ENCODE measurements at regions not wholly inside any gene's neighbourhood (a gene's known extent, or its start where the extent isn't known, plus 50 kb on each side); places are given as distances from the start of the nearest gene placed in this dataset.
A peak's percentile ranks its signal among the peaks of the same experiment; 100 is the strongest.

- TF ChIP-seq, protein P1, sequence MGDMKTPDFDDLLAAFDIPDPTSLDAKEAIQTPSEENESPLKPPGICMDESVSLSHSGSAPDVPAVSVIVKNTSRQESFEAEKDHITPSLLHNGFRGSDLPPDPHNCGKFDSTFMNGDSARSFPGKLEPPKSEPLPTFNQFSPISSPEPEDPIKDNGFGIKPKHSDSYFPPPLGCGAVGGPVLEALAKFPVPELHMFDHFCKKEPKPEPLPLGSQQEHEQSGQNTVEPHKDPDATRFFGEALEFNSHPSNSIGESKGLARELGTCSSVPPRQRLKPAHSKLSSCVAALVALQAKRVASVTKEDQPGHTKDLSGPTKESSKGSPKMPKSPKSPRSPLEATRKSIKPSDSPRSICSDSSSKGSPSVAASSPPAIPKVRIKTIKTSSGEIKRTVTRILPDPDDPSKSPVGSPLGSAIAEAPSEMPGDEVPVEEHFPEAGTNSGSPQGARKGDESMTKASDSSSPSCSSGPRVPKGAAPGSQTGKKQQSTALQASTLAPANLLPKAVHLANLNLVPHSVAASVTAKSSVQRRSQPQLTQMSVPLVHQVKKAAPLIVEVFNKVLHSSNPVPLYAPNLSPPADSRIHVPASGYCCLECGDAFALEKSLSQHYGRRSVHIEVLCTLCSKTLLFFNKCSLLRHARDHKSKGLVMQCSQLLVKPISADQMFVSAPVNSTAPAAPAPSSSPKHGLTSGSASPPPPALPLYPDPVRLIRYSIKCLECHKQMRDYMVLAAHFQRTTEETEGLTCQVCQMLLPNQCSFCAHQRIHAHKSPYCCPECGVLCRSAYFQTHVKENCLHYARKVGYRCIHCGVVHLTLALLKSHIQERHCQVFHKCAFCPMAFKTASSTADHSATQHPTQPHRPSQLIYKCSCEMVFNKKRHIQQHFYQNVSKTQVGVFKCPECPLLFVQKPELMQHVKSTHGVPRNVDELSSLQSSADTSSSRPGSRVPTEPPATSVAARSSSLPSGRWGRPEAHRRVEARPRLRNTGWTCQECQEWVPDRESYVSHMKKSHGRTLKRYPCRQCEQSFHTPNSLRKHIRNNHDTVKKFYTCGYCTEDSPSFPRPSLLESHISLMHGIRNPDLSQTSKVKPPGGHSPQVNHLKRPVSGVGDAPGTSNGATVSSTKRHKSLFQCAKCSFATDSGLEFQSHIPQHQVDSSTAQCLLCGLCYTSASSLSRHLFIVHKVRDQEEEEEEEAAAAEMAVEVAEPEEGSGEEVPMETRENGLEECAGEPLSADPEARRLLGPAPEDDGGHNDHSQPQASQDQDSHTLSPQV (IDR thresholded peaks at IDR 0.05) = peak; percentile 40
- peak; percentile 51; the same call in 1 of the 2 replicates for TF ChIP-seq NFRKB (IDR thresholded peaks at IDR 0.05; ENCODE audit: low read depth)
- TF ChIP-seq CHCHD3 (CRISPR knock-in tag; IDR thresholded peaks at IDR 0.05) = no peak
- TF ChIP-seq CC2D1A (IDR thresholded peaks at IDR 0.05) = 0 out of 2 replicates have a peak, but pooled peaks have one; percentile 12
- no peak for TF ChIP-seq MYC (IDR thresholded peaks at IDR 0.05; ENCODE audit: low read depth, low read length)
- no peak for TF ChIP-seq MYC (CRISPR knock-in tag; IDR thresholded peaks at IDR 0.05; ENCODE audit: borderline replicate concordance, low read depth)
- no peak for TF ChIP-seq TAL1 (IDR thresholded peaks at IDR 0.05)
- TF ChIP-seq HDGF (IDR thresholded peaks at IDR 0.05) = no peak
- TF ChIP-seq ZNF316 (IDR thresholded peaks at IDR 0.05) = peak; percentile 100
- TF ChIP-seq CTCF (IDR thresholded peaks at IDR 0.05 in 2 of 3, conservative IDR thresholded peaks at IDR 0.05 in 1 of 3; ENCODE audit: insufficient read depth in 2 of 3, low read depth in 1 of 3, low read length in 3 of 3) = no peak
- no peak for TF ChIP-seq KAT8 (IDR thresholded peaks at IDR 0.05; ENCODE audit: low read depth)
- 0 out of 2 replicates have a peak, but pooled peaks have one; percentile 29 for TF ChIP-seq SMARCE1 (IDR thresholded peaks at IDR 0.05)
- TF ChIP-seq RNF219 (CRISPR knock-in tag; IDR thresholded peaks at IDR 0.05) = no peak
- TF ChIP-seq TRIM24 (IDR thresholded peaks at IDR 0.05) = peak in 1 of 2 experiments; percentile 71; a peak in 3 of 4 replicates
- TF ChIP-seq UBTF (IDR thresholded peaks at IDR 0.05; ENCODE audit: borderline replicate concordance in 1 of 2, low read depth in 2 of 2, low read length in 2 of 2) = no peak
- TF ChIP-seq TEAD4 (IDR thresholded peaks at IDR 0.05; ENCODE audit: low read length) = 0 out of 2 replicates have a peak, but pooled peaks have one; percentile 23
- no peak for TF ChIP-seq TEAD4 (CRISPR knock-in tag; IDR thresholded peaks at IDR 0.05; ENCODE audit: borderline replicate concordance)
- TF ChIP-seq HDAC3 (IDR thresholded peaks at IDR 0.05; ENCODE audit: borderline replicate concordance, partially characterized antibody) = peak; percentile 21
- TF ChIP-seq JUND (IDR thresholded peaks at IDR 0.05; ENCODE audit: borderline replicate concordance, low read depth, low read length) = peak; percentile 85
- TF ChIP-seq JUND (tag; IDR thresholded peaks at IDR 0.05; ENCODE audit: borderline replicate concordance, low read depth, low read length) = peak; percentile 61; the same call in 1 of the 3 replicates
- peak; percentile 83 for TF ChIP-seq SMARCA4 (IDR thresholded peaks at IDR 0.05)
Measured at GRCh38 chr6:43963203-43963602, 164.0 kb downstream of the MRPL14 start (continued).

Measured in K562 (cell line).